GM12892 (cell line): ENCODE measurements at regions not wholly inside any gene's neighbourhood (a gene's known extent, or its start where the extent isn't known, plus 50 kb on each side); places are given as distances from the start of the nearest gene placed in this dataset.
"Not testable (repeated sequence)": the region's sequence is repeated elsewhere in the genome, so short reads cannot be mapped to it uniquely, and the experiment has no call there.

Source experiments
- POLR2AphosphoS5 ChIP-seq: IDR thresholded peaks from 2 replicates; pipeline ENCODE4 v1.6.1; 2011; ENCODE audit warnings: low read depth, low read length, control low read depth
- TAF1 ChIP-seq: IDR thresholded peaks from 2 replicates; pipeline ENCODE4 v1.6.1; 2011; ENCODE audit warnings: low read depth, mild to moderate bottlenecking, control low read depth, low read length, borderline replicate concordance

GRCh38 chr17:64716496-64716895 is 54.4 kb upstream of the SMURF2 start:
- not testable (repeated sequence) for TF ChIP-seq POLR2AphosphoS5, TAF1
